HUES64 (cell line): ENCODE measurements at regions not wholly inside any gene's neighbourhood (a gene's known extent, or its start where the extent isn't known, plus 50 kb on each side); places are given as distances from the start of the nearest gene placed in this dataset.
"Not testable (repeated sequence)": the region's sequence is repeated elsewhere in the genome, so short reads cannot be mapped to it uniquely, and the experiment has no call there.

Source experiments
- H3K27ac ChIP-seq: 2 replicates; pipeline ENCODE4 v1.7.0; 2013; ENCODE audit warnings: low read depth, low read length, inconsistent platforms
- H3K27me3 ChIP-seq: 2 replicates; pipeline ENCODE4 v1.6.1; 2013; ENCODE audit warnings: mild to moderate bottlenecking, low read length; ENCODE audit not compliant: insufficient read depth
- H3K36me3 ChIP-seq: 2 replicates; pipeline ENCODE4 v1.6.1; 2013; ENCODE audit warnings: mild to moderate bottlenecking, low read length; ENCODE audit not compliant: insufficient read depth
- H3K4me1 ChIP-seq: 2 replicates; pipeline ENCODE4 v1.6.1; 2013; ENCODE audit warnings: mild to moderate bottlenecking, low read length, moderate library complexity; ENCODE audit not compliant: insufficient read depth
- H3K4me3 ChIP-seq: 2 replicates; pipeline ENCODE4 v1.5.1; 2013; ENCODE audit warnings: mild to moderate bottlenecking, low read length, moderate library complexity
- H3K9ac ChIP-seq: 2 replicates; pipeline ENCODE4 v1.6.1; 2013; ENCODE audit warnings: mild to moderate bottlenecking, low read depth, low read length
- H3K9me3 ChIP-seq: 2 replicates; pipeline ENCODE4 v1.6.1; 2013; ENCODE audit warnings: low read depth, low read length; ENCODE audit not compliant: insufficient read depth
- WGBS: fragments of 150-250, 120-280 bp; methylation state at CpG from one replicate; pipeline ENCODE4 v1.1.7; 2013; ENCODE audit warnings: missing lambda C conversion rate; 5-methylcytosine and 5-hydroxymethylcytosine counted together

DNA sequence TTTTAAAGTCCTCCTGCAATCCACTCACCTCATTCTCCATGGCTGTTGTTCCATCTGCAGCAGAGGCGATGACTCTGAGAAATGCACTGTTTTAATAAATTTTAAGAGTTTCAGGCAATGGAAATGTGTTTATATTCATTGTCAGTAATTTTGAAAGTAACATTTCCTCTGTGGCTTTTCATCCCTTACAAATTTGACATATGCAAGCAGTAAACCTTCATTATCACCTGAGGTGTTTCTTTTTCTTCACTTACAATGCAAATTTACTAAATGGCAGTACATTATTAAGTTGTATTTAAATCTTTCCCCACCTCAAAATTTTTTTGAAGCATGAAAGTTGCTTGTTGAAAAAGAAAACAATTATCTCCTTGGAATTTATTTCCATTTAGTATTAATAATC is 136.9 kb downstream of the DIRAS2 start:
- Histone ChIP-seq H3K9ac (no peak overlapping the region), H3K36me3 (no peaks in the 10 kb centered on the region), H3K4me1 (peaks cover 22% of the 10 kb centered on the region), H3K27me3 (no peaks in the 10 kb centered on the region), H3K27ac (no peak overlapping the region), H3K4me3 (no peak overlapping the region), H3K9me3 (no peaks in the 10 kb centered on the region)
- WGBS = 100% methylated on average over 1 of the region's 1 CpG

- 100% methylated on average over 4 of the region's 4 CpGs for WGBS
- H3K9ac ChIP-seq, H3K27me3 ChIP-seq, H3K4me3 ChIP-seq, H3K27ac ChIP-seq, H3K9me3 ChIP-seq, H3K36me3 ChIP-seq: not testable (repeated sequence)
- H3K4me1 ChIP-seq = peaks cover 16% of the 10 kb centered on the region
Observed at GRCh38 chr9:90506402-90506801, 136.2 kb downstream of the DIRAS2 start.

- no peak overlapping the region for H3K4me3 ChIP-seq
- no peaks in the 10 kb centered on the region for H3K36me3 ChIP-seq
- 90% methylated on average over 2 of the region's 2 CpGs for WGBS
- no peaks in the 10 kb centered on the region for H3K27me3 ChIP-seq
- no peak overlapping the region for H3K9ac ChIP-seq
- H3K27ac ChIP-seq = no peak overlapping the region
- H3K4me1 ChIP-seq = peaks cover 4% of the 10 kb centered on the region; the same call in 1 of the 2 replicates
- no peaks in the 10 kb centered on the region for H3K9me3 ChIP-seq
Observed at GRCh38 chr9:90507621-90508020, 135.0 kb downstream of the DIRAS2 start.

DNA sequence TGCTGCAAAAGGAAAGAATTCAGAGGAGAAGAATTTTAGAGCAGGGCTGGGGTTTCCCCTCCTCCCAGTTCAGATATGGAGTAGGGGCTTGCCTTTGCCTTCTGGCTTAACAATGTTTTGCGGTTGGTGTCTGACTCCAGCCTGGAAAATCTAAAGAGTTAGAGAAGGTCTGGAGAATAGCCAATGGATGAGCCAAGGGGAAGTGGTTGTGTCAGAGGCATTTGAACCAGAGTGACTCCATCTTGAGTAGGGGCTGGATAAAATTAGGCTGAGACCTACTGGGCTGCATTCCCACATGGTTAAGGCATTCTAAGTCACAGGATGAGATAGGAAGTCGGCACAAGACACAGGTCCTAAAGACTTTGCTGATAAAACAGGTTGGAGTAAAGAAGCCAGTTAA is 133.7 kb downstream of the DIRAS2 start:
- Histone ChIP-seq H3K4me3 (no peak overlapping the region), H3K4me1 (peaks cover 4% of the 10 kb centered on the region; the same call in 1 of the 2 replicates), H3K36me3 (no peaks in the 10 kb centered on the region), H3K9ac (no peak overlapping the region), H3K27ac (no peak overlapping the region), H3K27me3 (no peaks in the 10 kb centered on the region), H3K9me3 (no peaks in the 10 kb centered on the region)
- WGBS = 88% methylated on average over 2 of the region's 2 CpGs

DNA sequence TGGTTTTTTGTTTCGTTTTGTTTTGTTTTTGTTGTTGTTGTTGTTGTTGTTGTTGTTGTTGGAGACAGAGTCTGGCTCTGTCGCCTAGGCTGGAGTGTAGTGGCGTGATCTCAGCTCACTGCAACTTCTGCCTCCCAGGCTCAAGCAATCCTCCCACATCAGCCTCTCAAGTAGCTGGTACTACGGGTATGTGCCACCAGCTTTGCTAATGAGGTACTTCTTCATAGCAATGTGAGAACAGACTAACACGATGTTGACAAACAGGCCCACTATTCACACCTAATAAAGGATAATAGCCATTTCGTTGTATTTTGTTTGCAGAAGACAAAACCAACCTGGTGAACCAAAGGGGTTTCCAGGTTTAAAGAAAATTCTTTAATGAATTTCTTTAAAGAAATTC is 130.9 kb downstream of the DIRAS2 start:
- Histone ChIP-seq H3K27ac (no peak overlapping the region), H3K27me3 (no peaks in the 10 kb centered on the region), H3K9ac (no peak overlapping the region), H3K4me3 (no peak overlapping the region), H3K4me1 (no peaks in the 10 kb centered on the region), H3K36me3 (no peaks in the 10 kb centered on the region), H3K9me3 (no peaks in the 10 kb centered on the region)
- 87% methylated on average over 6 of the region's 6 CpGs for WGBS

GRCh38 chr9:90514877-90515276 is 127.7 kb downstream of the DIRAS2 start:
- WGBS = 96% methylated on average over 3 of the region's 3 CpGs

DNA sequence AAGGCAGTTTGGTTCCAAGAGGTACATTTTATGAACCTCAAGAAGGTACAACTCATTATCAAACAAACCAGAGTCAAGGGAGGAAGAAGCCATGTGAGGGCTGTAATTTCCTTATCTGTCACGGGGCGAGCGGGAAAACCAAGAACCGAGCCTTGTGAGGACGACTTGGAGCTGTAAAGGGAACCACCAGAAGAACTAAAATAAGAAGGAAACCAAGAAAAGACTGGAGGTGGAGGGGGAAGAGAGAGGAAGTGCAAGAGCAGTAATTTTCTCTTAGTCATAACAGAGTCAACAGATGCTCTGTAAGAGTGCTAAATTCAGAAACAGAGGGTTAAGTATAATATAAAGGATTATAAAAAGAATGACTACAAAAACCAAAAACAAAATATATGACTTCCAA is 127.1 kb downstream of the DIRAS2 start:
- H3K4me1 ChIP-seq = no peaks in the 10 kb centered on the region
- no peak overlapping the region for H3K4me3 ChIP-seq
- H3K9ac ChIP-seq = no peak overlapping the region
- H3K36me3 ChIP-seq = no peaks in the 10 kb centered on the region
- H3K9me3 ChIP-seq = no peaks in the 10 kb centered on the region
- WGBS = 91% methylated on average over 5 of the region's 5 CpGs
- H3K27me3 ChIP-seq = no peaks in the 10 kb centered on the region
- no peak overlapping the region for H3K27ac ChIP-seq

More at GRCh38 chr9:90514877-90515276, 127.7 kb downstream of the DIRAS2 start:
- Histone ChIP-seq H3K27me3 (no peaks in the 10 kb centered on the region), H3K27ac (no peak overlapping the region), H3K4me1 (no peaks in the 10 kb centered on the region), H3K4me3 (no peak overlapping the region), H3K36me3 (no peaks in the 10 kb centered on the region), H3K9me3 (no peaks in the 10 kb centered on the region), H3K9ac (no peak overlapping the region)

DNA sequence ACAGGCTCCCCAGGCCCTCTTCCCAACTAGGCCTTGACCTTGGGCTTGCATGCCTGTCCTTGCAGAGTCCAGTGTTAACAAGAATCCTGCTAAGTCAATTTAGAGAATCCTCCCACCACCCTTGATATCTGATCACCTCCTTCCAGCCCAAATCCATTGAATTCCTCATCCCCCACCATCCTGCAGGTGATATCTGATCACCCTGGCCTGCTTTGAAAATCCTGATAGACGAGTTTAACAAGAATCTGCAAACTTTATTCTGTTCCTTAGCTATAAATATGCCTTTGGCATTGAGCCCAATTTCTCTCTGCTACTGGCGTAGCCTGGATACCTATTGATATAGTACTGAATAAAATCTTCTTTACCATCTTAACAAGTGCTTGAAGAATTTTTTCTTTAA is 125.5 kb downstream of the DIRAS2 start:
- H3K4me1 ChIP-seq = no peaks in the 10 kb centered on the region
- H3K9me3 ChIP-seq = no peaks in the 10 kb centered on the region
- no peaks in the 10 kb centered on the region for H3K27me3 ChIP-seq
- H3K27ac ChIP-seq = no peak overlapping the region
- no peak overlapping the region for H3K4me3 ChIP-seq
- no peaks in the 10 kb centered on the region for H3K36me3 ChIP-seq
- no peak overlapping the region for H3K9ac ChIP-seq
- 74% methylated on average over 1 of the region's 2 CpGs for WGBS

DNA sequence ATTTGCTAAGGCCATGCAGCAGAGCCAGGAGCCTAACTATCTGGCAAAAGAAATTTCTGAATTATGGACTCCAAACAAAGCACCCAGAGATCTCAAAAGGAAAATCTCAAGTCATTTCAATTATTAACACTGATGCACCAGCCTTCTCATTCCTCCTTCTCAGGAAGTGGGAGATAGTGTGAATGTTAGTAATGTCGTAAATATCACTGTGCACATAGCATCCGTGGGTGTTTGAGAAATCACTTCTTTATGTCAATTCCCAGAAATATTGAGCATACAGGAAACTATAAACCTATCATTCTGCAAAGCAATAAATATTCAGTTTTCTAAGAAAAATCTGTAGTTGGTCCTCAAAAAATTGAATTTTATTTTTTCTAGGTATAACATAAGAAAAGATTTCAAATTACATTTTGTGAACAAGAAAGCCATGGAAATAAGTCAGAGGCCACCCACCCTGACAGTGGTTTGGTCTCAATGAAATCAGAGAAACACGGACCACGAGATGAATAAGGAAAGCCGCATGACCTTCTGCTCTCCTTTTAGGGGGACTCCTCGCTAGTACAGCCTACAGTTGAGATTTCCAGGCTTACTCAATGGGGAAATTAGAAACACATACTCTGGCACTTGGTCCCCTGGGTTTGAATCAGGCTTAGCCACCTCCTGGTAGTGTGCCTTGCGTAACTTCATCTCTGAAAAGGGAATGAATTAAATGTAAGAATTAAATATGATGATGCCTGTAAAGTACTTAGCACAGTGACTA is 120.6 kb downstream of the DIRAS2 start:
- no peaks in the 10 kb centered on the region for H3K4me1 ChIP-seq
- no peaks in the 10 kb centered on the region for H3K36me3 ChIP-seq
- WGBS = 94% methylated on average over 5 of the region's 7 CpGs
- H3K27me3 ChIP-seq = no peaks in the 10 kb centered on the region
- no peak overlapping the region for H3K9ac ChIP-seq
- no peaks in the 10 kb centered on the region for H3K9me3 ChIP-seq
- H3K27ac ChIP-seq = no peak overlapping the region
- H3K4me3 ChIP-seq = no peak overlapping the region

DNA sequence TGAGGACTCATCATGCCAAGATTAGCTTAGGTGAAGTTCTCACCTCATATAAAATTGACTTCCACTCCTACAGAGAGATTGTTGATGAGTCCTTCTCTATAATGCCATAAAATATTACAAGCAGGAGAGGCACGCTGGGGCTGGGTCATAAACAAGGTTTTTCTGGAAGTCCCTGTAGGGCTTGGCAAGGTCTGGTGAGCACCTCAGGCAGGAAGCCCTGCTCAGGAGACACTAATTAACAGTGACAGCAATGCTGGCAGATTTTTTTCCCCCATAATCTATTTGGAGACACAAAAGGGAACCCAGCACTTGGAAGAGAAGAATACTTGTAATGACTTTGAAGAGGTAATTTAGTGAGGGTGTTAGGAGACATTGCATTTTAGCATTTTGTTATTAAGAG is 118.7 kb downstream of the DIRAS2 start:
- Histone ChIP-seq H3K9me3 (no peaks in the 10 kb centered on the region), H3K27me3 (no peaks in the 10 kb centered on the region), H3K4me3 (no peak overlapping the region), H3K9ac (no peak overlapping the region), H3K27ac (no peak overlapping the region), H3K36me3 (no peaks in the 10 kb centered on the region), H3K4me1 (no peaks in the 10 kb centered on the region)
- WGBS = 85% methylated on average over 1 of the region's 1 CpG

DNA sequence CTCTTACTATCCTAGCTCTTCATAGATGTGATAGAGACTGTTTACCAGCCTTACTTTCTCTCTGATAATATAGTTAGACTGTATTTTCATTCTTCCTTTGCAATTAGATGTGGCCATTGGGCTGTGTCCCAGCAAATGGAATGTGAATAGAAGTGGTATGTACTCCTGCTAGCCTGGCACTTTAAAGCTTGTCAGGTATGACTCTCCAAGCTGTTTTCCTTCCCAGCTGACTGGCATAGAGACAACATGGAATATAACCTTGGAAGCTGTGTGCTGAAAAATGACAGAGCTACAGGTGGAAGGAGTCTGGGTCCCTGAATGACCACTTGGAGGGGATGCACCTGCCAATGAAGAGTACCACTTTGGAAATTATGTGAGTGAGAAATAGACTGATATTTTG is 116.2 kb downstream of the DIRAS2 start:
- no peaks in the 10 kb centered on the region for H3K36me3 ChIP-seq
- H3K4me3 ChIP-seq = no peak overlapping the region
- no peaks in the 10 kb centered on the region for H3K27me3 ChIP-seq
- H3K4me1 ChIP-seq = no peaks in the 10 kb centered on the region
- H3K27ac ChIP-seq = no peak overlapping the region
- no peaks in the 10 kb centered on the region for H3K9me3 ChIP-seq
- no peak overlapping the region for H3K9ac ChIP-seq

- not testable (repeated sequence) for H3K27me3 ChIP-seq, H3K4me3 ChIP-seq, H3K9ac ChIP-seq, H3K9me3 ChIP-seq, H3K36me3 ChIP-seq, H3K27ac ChIP-seq
- H3K4me1 ChIP-seq = peaks cover 18% of the 10 kb centered on the region
- WGBS = 69% methylated on average over 4 of the region's 4 CpGs
Observed at GRCh38 chr9:90536094-90536493, 106.5 kb downstream of the DIRAS2 start.
